Stimulated activated CD4-positive, alpha-beta T cell treated with anti-CD3 and anti-CD28 coated beads, TNF-alpha, amount 100 ng/mL, for 24 hours (primary cell): ENCODE measurements at regions not wholly inside any gene's neighbourhood (a gene's known extent, or its start where the extent isn't known, plus 50 kb on each side); places are given as distances from the start of the nearest gene placed in this dataset.

Experiments used
- DNase-seq, 3 experiments: peaks; one replicate each; pipeline ENCODE4 v3.0.0-alpha.2; 2020; ENCODE audit warnings: low read depth in 3 of 3

GRCh38 chr10:4024516-4025245, 239.7 kb upstream of the KLF6 start:
- no peak for DNase-seq

- no peak for DNase-seq
These were observed 239.0 kb upstream of the KLF6 start for GRCh38 chr10:4024027-4024426.

GRCh38 chr10:4022473-4022872, 237.5 kb upstream of the KLF6 start:
- no peak for DNase-seq

GRCh38 chr10:4020631-4021030, 235.6 kb upstream of the KLF6 start:
- no peak for DNase-seq

- no peak for DNase-seq
These were observed 233.1 kb upstream of the KLF6 start for GRCh38 chr10:4018054-4018511.

- no peak for DNase-seq
These were observed 232.3 kb upstream of the KLF6 start for GRCh38 chr10:4017336-4017735.

GRCh38 chr10:4016214-4016740, 231.3 kb upstream of the KLF6 start:
- no peak for DNase-seq

GRCh38 chr10:4013651-4014121, 228.7 kb upstream of the KLF6 start:
- DNase-seq: peak in 2 of 3 experiments; percentile 29 to 65

- DNase-seq: no peak
These were observed 227.8 kb upstream of the KLF6 start for GRCh38 chr10:4012848-4013247.

GRCh38 chr10:4011136-4011812, 226.3 kb upstream of the KLF6 start:
- DNase-seq: no peak

GRCh38 chr10:4008676-4009382, 223.8 kb upstream of the KLF6 start:
- DNase-seq: no peak

GRCh38 chr10:4007771-4008170, 222.8 kb upstream of the KLF6 start:
- DNase-seq: no peak

GRCh38 chr10:4006858-4007257, 221.8 kb upstream of the KLF6 start:
- no peak for DNase-seq

GRCh38 chr10:4006051-4006450, 221.0 kb upstream of the KLF6 start:
- DNase-seq: no peak

- DNase-seq: no peak
These were observed 220.0 kb upstream of the KLF6 start for GRCh38 chr10:4004990-4005389.

GRCh38 chr10:4004144-4004543, 219.1 kb upstream of the KLF6 start:
- DNase-seq: no peak

GRCh38 chr10:4003348-4003973, 218.5 kb upstream of the KLF6 start:
- DNase-seq: no peak

- DNase-seq: no peak
These were observed 216.8 kb upstream of the KLF6 start for GRCh38 chr10:4001811-4002210.

- no peak for DNase-seq
These were observed 214.6 kb upstream of the KLF6 start for GRCh38 chr10:3999642-4000041.

GRCh38 chr10:3996697-3997096, 211.7 kb upstream of the KLF6 start:
- no peak for DNase-seq

GRCh38 chr10:3995302-3996210, 210.5 kb upstream of the KLF6 start:
- DNase-seq: no peak
